ENCODE measurements at regions not wholly inside any gene's neighbourhood (a gene's known extent, or its start where the extent isn't known, plus 50 kb on each side); places are given as distances from the start of the nearest gene placed in this dataset.

GRCh38 chr3:146895026-146895749, 290.0 kb upstream of the PLSCR5 start:
- no peak overlapping the region for H3K4me3 ChIP-seq (ENCODE audit: low read depth, low read length)
- DNase-seq (ENCODE audit: low read depth) = no peak
- TF ChIP-seq, protein P1, sequence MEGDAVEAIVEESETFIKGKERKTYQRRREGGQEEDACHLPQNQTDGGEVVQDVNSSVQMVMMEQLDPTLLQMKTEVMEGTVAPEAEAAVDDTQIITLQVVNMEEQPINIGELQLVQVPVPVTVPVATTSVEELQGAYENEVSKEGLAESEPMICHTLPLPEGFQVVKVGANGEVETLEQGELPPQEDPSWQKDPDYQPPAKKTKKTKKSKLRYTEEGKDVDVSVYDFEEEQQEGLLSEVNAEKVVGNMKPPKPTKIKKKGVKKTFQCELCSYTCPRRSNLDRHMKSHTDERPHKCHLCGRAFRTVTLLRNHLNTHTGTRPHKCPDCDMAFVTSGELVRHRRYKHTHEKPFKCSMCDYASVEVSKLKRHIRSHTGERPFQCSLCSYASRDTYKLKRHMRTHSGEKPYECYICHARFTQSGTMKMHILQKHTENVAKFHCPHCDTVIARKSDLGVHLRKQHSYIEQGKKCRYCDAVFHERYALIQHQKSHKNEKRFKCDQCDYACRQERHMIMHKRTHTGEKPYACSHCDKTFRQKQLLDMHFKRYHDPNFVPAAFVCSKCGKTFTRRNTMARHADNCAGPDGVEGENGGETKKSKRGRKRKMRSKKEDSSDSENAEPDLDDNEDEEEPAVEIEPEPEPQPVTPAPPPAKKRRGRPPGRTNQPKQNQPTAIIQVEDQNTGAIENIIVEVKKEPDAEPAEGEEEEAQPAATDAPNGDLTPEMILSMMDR (conservative IDR thresholded peaks at IDR 0.05; ENCODE audit: low read depth, low read length) = no peak

- no peak for DNase-seq (ENCODE audit: low read depth)
- no peak overlapping the region for H3K4me3 ChIP-seq (ENCODE audit: low read depth, low read length)
- TF ChIP-seq, protein P1 (conservative IDR thresholded peaks at IDR 0.05; ENCODE audit: low read depth, low read length) = no peak
Observed at GRCh38 chr3:146894406-146894805, 289.3 kb upstream of the PLSCR5 start.

DNA sequence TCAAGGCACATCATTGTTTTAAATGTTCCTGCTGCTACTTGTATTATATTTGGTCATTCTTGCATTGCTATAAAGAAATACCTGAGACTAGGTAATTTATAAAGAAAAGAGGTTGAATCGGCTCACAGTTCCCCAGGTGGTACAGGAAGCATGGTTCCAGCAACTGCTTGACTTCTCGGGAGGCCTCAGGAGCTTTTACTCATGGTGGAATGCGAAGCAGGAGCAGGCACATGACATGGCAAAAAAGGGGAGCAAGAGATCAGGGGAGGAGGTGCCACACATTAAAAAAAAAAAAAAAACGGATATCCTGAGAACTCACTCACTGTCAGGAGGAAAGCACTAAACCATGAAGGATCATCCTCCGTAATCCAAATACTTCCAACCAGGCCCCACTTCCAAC, 286.9 kb upstream of the PLSCR5 start:
- DNase-seq (ENCODE audit: low read depth) = no peak
- H3K4me3 ChIP-seq (ENCODE audit: low read depth, low read length) = no peak overlapping the region
- TF ChIP-seq, protein P1 (conservative IDR thresholded peaks at IDR 0.05; ENCODE audit: low read depth, low read length) = no peak

GRCh38 chr3:146889626-146890025, 284.5 kb upstream of the PLSCR5 start:
- no peak for DNase-seq (ENCODE audit: low read depth)
- no peak overlapping the region for H3K4me3 ChIP-seq (ENCODE audit: low read depth, low read length)
- TF ChIP-seq, protein P1 (conservative IDR thresholded peaks at IDR 0.05; ENCODE audit: low read depth, low read length) = no peak

DNA sequence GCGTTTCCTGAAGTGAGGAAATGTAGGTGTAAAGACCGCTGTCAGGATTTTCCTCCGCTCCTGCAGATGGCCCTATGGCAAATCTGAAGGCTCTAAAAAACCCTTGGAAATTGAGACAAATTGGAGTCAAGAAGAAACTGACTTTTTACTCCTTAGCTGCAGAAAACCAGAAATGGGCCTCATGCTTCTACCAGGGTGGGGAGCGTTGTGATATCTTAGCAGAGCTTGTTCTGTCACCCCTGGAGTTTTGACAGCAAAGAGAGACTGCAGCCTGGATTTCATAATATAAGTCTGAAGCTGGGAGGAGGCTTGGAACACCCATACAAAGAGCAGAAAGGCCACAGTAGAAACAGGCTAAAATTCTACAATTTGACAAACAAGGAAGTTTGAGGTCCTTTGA, 283.0 kb upstream of the PLSCR5 start:
- no peak overlapping the region for H3K4me3 ChIP-seq (ENCODE audit: low read depth, low read length)
- no peak for DNase-seq (ENCODE audit: low read depth)
- TF ChIP-seq, protein P1 (conservative IDR thresholded peaks at IDR 0.05; ENCODE audit: low read depth, low read length) = no peak

- TF ChIP-seq, protein P1 (conservative IDR thresholded peaks at IDR 0.05; ENCODE audit: low read depth, low read length) = no peak
- H3K4me3 ChIP-seq (ENCODE audit: low read depth, low read length) = no peak overlapping the region
- DNase-seq (ENCODE audit: low read depth) = no peak
Observed at GRCh38 chr3:146884721-146885120, 279.6 kb upstream of the PLSCR5 start.

- no peak for DNase-seq (ENCODE audit: low read depth)
- no peak overlapping the region for H3K4me3 ChIP-seq (ENCODE audit: low read depth, low read length)
- TF ChIP-seq, protein P1 (conservative IDR thresholded peaks at IDR 0.05; ENCODE audit: low read depth, low read length) = no peak
Observed at GRCh38 chr3:146884296-146884695, 279.1 kb upstream of the PLSCR5 start.
